ENCODE measurements at regions not wholly inside any gene's neighbourhood (a gene's known extent, or its start where the extent isn't known, plus 50 kb on each side); places are given as distances from the start of the nearest gene placed in this dataset.
"Not testable (repeated sequence)": the region's sequence is repeated elsewhere in the genome, so short reads cannot be mapped to it uniquely, and the experiment has no call there.

- H3K27ac Mint-ChIP-seq, result no peak overlapping the region
- no peaks in the 10 kb centered on the region for H3K4me1 Mint-ChIP-seq
- DNase-seq, result no peak
- ATAC-seq, result no peak
- no peak overlapping the region for H3K4me3 Mint-ChIP-seq
- H3K27me3 Mint-ChIP-seq, result peaks cover 19% of the 10 kb centered on the region
- peaks cover 0 to 13% of the 10 kb centered on the region in 2 donors for H3K9me3 Mint-ChIP-seq
Observed at GRCh38 chr13:31528176-31528575, 211.2 kb upstream of the RXFP2 start.

DNA sequence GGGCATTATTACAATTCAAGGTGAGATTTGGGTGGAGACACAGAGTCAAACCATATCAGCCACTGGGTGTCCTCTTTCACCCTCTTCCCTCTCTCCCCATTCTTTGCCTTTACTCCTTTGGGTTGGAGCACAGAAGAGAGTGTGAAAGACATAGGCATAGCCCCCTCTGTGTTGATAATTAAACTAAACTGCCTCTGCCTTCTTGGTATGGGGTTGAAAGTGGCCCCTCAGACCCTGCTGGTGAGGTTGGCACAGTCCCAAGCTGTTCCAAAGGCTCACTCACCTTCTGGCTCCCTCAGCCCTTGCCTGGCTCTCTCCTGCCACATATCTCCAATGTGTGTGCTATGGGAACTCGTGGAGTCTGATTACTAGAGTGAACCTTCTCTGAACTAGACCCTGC is 210.6 kb upstream of the RXFP2 start:
- peaks cover 0 to 13% of the 10 kb centered on the region in 2 donors for H3K9me3 Mint-ChIP-seq
- DNase-seq (no peak), ATAC-seq (no peak)
- H3K4me3 Mint-ChIP-seq, result no peak overlapping the region
- no peak overlapping the region for H3K27ac Mint-ChIP-seq
- H3K27me3 Mint-ChIP-seq, result peaks cover 19% of the 10 kb centered on the region
- H3K4me1 Mint-ChIP-seq, result no peaks in the 10 kb centered on the region

- H3K27ac Mint-ChIP-seq, result no peak overlapping the region
- no peaks in the 10 kb centered on the region for H3K4me1 Mint-ChIP-seq
- ATAC-seq (no peak), DNase-seq (no peak)
- peaks cover 12% of the 10 kb centered on the region for H3K27me3 Mint-ChIP-seq
- peaks cover 0 to 7% of the 10 kb centered on the region in 2 donors for H3K9me3 Mint-ChIP-seq
- no peak overlapping the region for H3K4me3 Mint-ChIP-seq
Observed at GRCh38 chr13:31530922-31531321, 208.4 kb upstream of the RXFP2 start.

DNA sequence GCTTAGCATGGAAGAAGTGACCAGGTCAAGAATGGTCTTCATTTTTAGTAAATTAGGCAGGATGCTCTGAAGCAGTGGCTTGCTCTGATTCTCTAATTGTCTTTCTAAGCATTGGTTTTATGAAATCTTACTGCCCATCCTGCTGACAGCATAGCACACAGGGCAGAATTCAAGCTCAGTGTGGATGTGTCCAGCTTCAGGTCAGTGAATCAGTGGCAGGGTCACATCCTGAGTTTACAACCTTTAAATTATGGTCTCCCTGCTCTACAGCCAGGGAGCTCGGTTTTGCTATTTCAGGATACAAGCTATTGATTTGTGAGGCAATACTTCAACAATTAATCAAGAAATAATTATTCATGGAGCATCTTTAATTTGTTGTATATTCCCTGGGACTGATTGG is 202.3 kb upstream of the RXFP2 start:
- H3K4me3 Mint-ChIP-seq, result no peak overlapping the region
- H3K9me3 Mint-ChIP-seq, result no peaks in the 10 kb centered on the region
- ATAC-seq, result no peak
- no peak overlapping the region for H3K27ac Mint-ChIP-seq
- no peak for DNase-seq
- no peaks in the 10 kb centered on the region for H3K4me1 Mint-ChIP-seq
- peaks cover 26% of the 10 kb centered on the region for H3K27me3 Mint-ChIP-seq

DNA sequence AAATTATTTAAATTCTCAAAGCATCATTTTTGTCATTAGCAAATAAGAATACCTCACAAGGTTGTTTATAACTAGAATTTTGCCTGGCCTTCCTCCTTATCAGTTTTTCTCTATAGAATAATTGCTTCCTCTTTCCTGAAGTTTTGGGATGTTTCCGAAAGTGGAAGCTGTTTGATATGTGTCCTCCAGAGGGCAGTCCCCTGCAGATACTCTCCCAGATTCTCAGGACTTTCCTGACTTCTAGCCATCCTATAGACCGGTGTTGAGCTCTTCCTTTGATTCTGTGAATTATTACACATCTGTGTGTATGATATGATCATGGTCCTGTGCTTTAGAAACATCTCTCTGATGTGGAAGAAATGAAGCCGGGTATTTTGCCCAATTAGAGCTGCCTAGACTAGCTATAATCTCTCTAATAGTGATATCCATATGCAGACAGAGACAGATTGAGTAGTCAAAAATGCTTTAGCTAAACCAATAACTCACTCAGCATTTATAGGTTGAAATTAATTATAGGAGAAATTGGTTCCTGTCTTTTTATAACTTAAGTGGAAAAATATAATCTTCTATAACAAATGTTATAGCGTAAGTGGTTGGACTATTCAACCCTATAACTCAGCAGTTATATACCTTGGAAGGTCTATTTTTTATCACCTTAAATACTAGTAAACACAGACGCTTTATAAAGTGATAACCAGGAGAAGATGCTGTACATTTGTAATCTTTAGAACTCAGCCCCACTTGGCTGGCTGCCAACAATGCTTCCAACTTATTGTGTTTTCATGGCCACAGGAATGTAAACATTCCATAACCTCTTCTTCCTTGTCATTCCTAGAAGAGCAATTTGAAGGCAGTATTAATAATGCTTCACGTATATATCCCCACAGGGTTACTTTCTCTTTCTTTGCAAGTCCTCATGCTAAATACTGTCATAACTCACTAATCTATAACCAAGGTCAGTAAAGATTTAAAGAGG is 201.0 kb upstream of the RXFP2 start:
- no peaks in the 10 kb centered on the region for H3K4me1 Mint-ChIP-seq
- H3K27me3 Mint-ChIP-seq, result peaks cover 26% of the 10 kb centered on the region
- H3K4me3 Mint-ChIP-seq, result no peak overlapping the region
- ATAC-seq (no peak), DNase-seq (no peak)
- no peak overlapping the region for H3K27ac Mint-ChIP-seq
- H3K9me3 Mint-ChIP-seq, result no peaks in the 10 kb centered on the region

DNA sequence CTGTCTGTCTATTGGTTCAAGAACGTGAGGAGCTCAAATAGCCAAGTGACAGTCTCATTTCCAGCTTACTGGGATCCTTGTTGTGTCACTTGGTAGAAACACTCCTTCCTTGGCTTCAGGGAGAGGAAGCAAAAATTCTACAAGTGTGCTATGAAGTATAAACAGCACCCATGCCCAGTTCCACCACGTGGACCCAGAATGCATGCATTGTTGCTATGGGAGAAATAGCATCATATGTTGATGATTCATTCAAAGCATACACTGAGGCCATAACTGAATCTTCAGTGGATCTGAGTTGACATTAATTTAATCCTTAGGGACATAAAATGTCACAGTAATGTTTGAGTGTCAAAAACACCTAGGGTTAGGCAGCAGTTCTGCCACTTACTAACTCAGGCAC is 199.0 kb upstream of the RXFP2 start:
- Mint-ChIP-seq H3K27ac (no peak overlapping the region), H3K9me3 (no peaks in the 10 kb centered on the region)
- DNase-seq, result no peak

DNA sequence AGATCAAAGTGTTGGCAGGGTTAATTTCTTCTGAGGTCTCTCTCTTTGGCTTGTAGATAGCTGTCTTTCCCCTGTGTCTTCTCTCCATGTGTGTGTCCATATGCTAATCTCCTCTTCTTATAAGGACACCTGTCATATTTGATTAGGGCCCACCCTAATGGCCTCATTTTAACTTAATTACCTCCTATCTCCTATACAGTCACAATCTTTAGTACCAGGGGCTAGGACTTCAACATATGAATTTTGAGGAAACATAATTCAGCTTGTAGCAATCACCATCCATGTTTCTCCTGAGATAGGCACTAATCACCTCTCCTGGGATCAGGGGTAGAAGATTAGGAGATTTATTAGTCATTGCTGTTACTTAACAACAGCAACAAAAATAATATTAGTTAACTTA is 196.1 kb upstream of the RXFP2 start:
- Mint-ChIP-seq H3K9me3 (no peaks in the 10 kb centered on the region), H3K4me3 (no peak overlapping the region), H3K4me1 (no peaks in the 10 kb centered on the region)

More for the DNA sequence above, 199.0 kb upstream of the RXFP2 start:
- peaks cover 26% of the 10 kb centered on the region for H3K27me3 Mint-ChIP-seq
- ATAC-seq, result no peak
- no peak overlapping the region for H3K4me3 Mint-ChIP-seq
- H3K4me1 Mint-ChIP-seq, result no peaks in the 10 kb centered on the region

GRCh38 chr13:31545616-31546015 is 193.7 kb upstream of the RXFP2 start:
- H3K4me1 Mint-ChIP-seq, result no peaks in the 10 kb centered on the region
- ATAC-seq (no peak), DNase-seq (no peak)
- no peak overlapping the region for H3K27ac Mint-ChIP-seq
- H3K27me3 Mint-ChIP-seq, result no peaks in the 10 kb centered on the region
- no peak overlapping the region for H3K4me3 Mint-ChIP-seq
- H3K9me3 Mint-ChIP-seq, result no peaks in the 10 kb centered on the region

More for the DNA sequence above, 196.1 kb upstream of the RXFP2 start:
- DNase-seq (no peak), ATAC-seq (no peak)
- peaks cover 8% of the 10 kb centered on the region for H3K27me3 Mint-ChIP-seq
- no peak overlapping the region for H3K27ac Mint-ChIP-seq

DNA sequence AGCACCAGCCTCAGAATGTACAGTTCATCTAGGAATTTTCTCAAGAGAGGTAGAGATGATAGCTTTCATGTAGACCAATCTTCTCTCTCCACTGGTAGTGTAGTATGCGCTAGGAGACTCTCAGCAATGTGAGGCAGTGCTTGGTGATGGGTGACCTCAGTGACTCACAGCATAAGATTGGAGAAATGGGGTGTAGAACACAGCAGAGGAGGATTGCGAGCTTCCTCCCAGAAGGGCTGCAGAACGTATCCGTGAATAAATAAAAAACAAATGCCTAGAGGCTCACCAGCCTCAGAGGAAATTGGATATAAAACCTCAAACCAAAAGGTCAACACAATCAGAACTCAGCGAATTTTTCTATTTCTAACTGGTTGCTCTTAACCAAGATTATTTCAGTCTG is 182.9 kb upstream of the RXFP2 start:
- no peak overlapping the region for H3K27ac Mint-ChIP-seq
- peaks cover 5 to 9% of the 10 kb centered on the region in 2 donors for H3K9me3 Mint-ChIP-seq
- no peak overlapping the region for H3K4me3 Mint-ChIP-seq
- H3K27me3 Mint-ChIP-seq, result no peaks in the 10 kb centered on the region
- DNase-seq, result no peak
- no peaks in the 10 kb centered on the region for H3K4me1 Mint-ChIP-seq
- ATAC-seq, result no peak

- not testable (repeated sequence) for DNase-seq, H3K4me3 Mint-ChIP-seq, H3K27ac Mint-ChIP-seq, H3K27me3 Mint-ChIP-seq, H3K4me1 Mint-ChIP-seq, ATAC-seq
- peaks cover 10 to 31% of the 10 kb centered on the region in 2 donors for H3K9me3 Mint-ChIP-seq
Observed at GRCh38 chr13:31584221-31584620, 155.1 kb upstream of the RXFP2 start.

DNA sequence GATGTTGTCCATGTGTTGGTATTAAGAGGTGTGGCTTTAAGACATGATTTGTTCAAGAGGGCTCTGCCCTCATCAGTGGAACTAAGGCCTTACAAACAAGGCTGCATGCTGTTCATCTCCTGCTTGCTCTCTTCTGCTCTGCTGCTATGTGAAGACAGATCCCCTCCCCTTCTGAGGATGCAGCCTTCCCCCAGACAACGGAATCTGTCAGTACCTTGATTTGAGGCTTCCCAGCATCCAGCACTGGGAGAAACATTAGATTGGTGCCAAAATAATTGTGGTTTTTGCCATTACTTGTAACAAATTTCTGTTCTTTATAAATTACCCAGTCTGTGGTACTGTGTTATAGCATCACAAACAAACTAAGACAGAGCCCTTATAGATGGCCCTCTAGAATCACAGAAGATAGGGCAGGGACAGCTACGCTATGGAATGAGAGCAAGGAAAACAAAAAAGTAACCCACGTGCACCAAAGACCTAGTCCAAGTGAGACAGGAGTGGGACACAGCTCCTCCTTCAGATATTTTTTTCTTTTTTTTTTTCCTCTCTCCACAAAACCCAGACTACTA is 151.5 kb upstream of the RXFP2 start:
- H3K27ac Mint-ChIP-seq, result peak overlapping the region; percentile 14 to 46
- H3K4me1 Mint-ChIP-seq, result no peaks in the 10 kb centered on the region
- H3K9me3 Mint-ChIP-seq, result peaks cover 6 to 9% of the 10 kb centered on the region in 2 donors
- H3K4me3 Mint-ChIP-seq, result no peak overlapping the region
- H3K27me3 Mint-ChIP-seq, result no peaks in the 10 kb centered on the region
- ATAC-seq (no peak), DNase-seq (no peak)

DNA sequence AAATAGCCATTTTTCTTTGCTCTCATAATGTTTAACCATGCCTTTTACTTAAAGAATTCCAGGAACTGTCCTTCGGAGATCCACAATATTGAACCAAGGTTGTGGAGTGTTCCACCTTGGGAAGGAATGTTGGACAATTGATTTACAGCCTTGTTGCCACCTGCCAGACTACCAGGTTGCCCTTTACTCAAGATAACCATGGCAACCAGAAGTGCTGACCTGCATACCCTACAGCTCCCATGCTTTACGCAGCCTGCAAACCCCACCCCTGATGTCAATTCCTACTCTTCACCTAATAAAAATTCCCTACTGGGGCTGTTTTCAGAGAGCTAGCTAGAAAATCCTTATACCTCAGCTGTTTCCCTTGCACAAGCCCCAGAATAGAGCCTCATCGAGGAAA is 151.0 kb upstream of the RXFP2 start:
- DNase-seq, result no peak
- no peaks in the 10 kb centered on the region for H3K4me1 Mint-ChIP-seq
- no peak for ATAC-seq

DNA sequence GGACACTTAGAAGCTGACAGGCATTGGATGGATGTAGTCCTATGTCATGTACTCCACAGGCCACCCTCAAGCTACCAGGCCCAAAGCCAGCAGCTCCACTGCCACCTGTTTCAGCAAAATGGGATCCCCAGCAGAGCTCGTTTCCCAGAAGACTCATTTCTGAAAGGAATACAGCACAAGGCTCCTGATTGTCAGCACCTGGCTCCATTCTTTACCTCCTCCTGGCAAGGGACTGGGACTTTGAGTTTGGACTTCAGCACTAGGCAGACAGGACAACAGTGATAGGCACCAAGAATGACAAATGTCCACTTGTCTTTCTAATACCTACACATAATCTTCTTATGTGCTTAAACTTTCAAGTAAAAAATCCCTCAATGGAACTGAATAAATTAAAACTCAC is 150.4 kb upstream of the RXFP2 start:
- no peak overlapping the region for H3K4me3 Mint-ChIP-seq
- H3K9me3 Mint-ChIP-seq, result peaks cover 9 to 15% of the 10 kb centered on the region in 2 donors
- no peak overlapping the region for H3K27ac Mint-ChIP-seq
- no peaks in the 10 kb centered on the region for H3K4me1 Mint-ChIP-seq
- no peaks in the 10 kb centered on the region for H3K27me3 Mint-ChIP-seq
- DNase-seq, result no peak
- ATAC-seq, result no peak

More for the DNA sequence above, 151.0 kb upstream of the RXFP2 start:
- Mint-ChIP-seq H3K27ac (peak overlapping the region in 1 of 2 donors; percentile 46), H3K27me3 (no peaks in the 10 kb centered on the region), H3K4me3 (no peak overlapping the region), H3K9me3 (peaks cover 9% of the 10 kb centered on the region in 2 donors)

- no peaks in the 10 kb centered on the region for H3K4me1 Mint-ChIP-seq
- ATAC-seq (no peak), DNase-seq (no peak)
- no peaks in the 10 kb centered on the region for H3K27me3 Mint-ChIP-seq
- no peak overlapping the region for H3K27ac Mint-ChIP-seq
- H3K4me3 Mint-ChIP-seq, result no peak overlapping the region
- peaks cover 0 to 9% of the 10 kb centered on the region in 2 donors for H3K9me3 Mint-ChIP-seq
Observed at GRCh38 chr13:31591642-31592233, 147.6 kb upstream of the RXFP2 start.

DNA sequence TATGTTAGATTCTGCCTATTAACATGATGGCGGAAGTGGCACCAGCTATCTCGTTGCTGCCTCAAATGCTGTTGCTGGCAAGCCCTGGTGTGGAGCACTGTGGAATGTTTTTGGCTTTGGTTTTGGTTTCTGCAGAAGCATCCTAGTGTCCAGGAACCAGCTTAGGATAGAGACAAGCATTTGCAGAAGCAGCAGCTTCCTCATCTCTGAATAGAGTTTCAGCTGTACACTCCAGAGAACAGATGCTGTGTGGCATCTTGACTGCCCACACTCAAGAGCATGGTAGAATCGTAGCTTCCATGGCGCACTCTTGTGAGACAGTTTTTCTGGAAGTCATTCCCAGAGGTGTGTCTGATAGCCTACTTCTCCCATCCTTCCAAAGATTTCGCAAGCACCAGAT is 145.3 kb upstream of the RXFP2 start:
- Mint-ChIP-seq H3K27ac (no peak overlapping the region), H3K4me3 (no peak overlapping the region), H3K9me3 (peaks cover 0 to 9% of the 10 kb centered on the region in 2 donors), H3K27me3 (no peaks in the 10 kb centered on the region), H3K4me1 (no peaks in the 10 kb centered on the region)
- ATAC-seq (no peak), DNase-seq (no peak)

- H3K9me3 Mint-ChIP-seq, result peaks cover 0 to 9% of the 10 kb centered on the region in 2 donors
- H3K27me3 Mint-ChIP-seq, result no peaks in the 10 kb centered on the region
- H3K4me3 Mint-ChIP-seq, result no peak overlapping the region
- ATAC-seq (no peak), DNase-seq (no peak)
- no peaks in the 10 kb centered on the region for H3K4me1 Mint-ChIP-seq
- no peak overlapping the region for H3K27ac Mint-ChIP-seq
Observed at GRCh38 chr13:31595563-31595962, 143.8 kb upstream of the RXFP2 start.
